ENCODE measurements at regions not wholly inside any gene's neighbourhood (a gene's known extent, or its start where the extent isn't known, plus 50 kb on each side); places are given as distances from the start of the nearest gene placed in this dataset.

DNA sequence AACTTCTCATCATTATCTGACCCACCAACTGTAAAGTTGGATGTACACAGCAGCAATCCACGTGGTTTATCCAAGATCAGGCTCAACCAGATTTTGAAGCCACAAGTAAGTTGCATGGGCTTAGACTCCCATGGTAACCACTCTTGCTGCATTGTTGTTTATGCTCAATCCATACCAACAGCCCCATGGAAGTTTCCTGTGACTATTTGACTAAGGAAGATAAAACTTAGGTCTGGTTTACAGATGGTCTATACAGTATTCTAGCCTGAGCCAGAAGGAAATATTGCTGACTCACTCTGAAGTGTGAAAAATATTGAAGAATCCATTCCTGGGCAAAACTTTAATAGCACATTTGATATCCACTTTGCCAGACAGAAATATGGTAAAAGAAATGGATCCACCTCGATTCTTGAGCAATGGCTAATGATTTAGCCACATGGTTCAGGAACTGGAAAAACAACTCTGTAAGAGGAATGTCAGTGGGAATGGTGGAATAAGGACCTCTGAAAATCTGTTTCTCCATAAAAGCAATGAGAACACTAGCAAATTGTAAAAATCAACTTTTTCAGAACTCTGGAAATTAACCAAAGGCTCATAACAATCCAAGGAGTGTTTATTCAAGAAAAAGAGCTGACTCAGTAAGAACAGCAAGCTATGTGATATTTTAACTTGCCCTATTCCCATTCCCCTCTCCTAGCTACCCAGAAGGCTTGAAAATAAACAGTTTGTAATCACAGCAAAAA lies 162.9 kb upstream of the STT3B start:
- TF ChIP-seq, protein P1, sequence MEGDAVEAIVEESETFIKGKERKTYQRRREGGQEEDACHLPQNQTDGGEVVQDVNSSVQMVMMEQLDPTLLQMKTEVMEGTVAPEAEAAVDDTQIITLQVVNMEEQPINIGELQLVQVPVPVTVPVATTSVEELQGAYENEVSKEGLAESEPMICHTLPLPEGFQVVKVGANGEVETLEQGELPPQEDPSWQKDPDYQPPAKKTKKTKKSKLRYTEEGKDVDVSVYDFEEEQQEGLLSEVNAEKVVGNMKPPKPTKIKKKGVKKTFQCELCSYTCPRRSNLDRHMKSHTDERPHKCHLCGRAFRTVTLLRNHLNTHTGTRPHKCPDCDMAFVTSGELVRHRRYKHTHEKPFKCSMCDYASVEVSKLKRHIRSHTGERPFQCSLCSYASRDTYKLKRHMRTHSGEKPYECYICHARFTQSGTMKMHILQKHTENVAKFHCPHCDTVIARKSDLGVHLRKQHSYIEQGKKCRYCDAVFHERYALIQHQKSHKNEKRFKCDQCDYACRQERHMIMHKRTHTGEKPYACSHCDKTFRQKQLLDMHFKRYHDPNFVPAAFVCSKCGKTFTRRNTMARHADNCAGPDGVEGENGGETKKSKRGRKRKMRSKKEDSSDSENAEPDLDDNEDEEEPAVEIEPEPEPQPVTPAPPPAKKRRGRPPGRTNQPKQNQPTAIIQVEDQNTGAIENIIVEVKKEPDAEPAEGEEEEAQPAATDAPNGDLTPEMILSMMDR (IDR thresholded peaks at IDR 0.05; ENCODE audit: low read depth, low read length) = no peak
- H3K4me3 ChIP-seq (ENCODE audit: low read depth, low read length) = no peak overlapping the region

DNA sequence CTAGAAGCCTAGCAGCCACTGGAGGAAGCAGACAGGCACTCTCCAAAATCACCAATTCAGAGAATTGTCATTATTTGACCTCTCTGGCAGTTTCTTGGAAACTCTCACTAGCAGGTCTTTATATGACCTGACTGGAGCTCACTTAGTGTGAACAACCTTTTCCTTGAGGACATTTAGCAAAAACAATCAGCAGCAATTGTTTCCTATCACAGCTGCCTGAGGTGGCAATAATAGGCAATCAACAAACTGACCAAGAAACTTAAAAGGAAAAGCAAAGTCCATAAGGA lies 162.4 kb upstream of the STT3B start:
- TF ChIP-seq, protein P1 (IDR thresholded peaks at IDR 0.05; ENCODE audit: low read depth, low read length) = no peak
- H3K4me3 ChIP-seq (ENCODE audit: low read depth, low read length) = no peak overlapping the region

DNA sequence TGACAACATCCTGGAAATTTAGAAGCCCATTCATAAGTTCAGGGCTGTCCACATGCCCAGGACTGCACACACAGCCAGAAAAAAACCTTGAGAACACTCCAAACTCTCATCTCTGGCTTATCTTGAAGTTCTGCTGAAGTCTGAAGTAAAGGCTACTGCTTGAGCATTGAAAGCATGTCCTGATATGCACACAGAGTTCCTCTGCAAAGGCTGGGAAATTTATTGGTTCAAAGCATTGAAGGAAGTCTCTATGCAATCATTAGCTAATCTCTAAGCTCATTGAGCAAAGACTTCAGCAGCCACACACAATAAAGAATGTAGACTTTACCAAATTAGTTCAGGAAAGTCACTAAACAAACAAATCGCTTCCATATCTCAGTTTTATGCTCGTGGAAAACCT lies 162.0 kb upstream of the STT3B start:
- H3K4me3 ChIP-seq (ENCODE audit: low read depth, low read length) = no peak overlapping the region
- TF ChIP-seq, protein P1 (IDR thresholded peaks at IDR 0.05; ENCODE audit: low read depth, low read length) = no peak

DNA sequence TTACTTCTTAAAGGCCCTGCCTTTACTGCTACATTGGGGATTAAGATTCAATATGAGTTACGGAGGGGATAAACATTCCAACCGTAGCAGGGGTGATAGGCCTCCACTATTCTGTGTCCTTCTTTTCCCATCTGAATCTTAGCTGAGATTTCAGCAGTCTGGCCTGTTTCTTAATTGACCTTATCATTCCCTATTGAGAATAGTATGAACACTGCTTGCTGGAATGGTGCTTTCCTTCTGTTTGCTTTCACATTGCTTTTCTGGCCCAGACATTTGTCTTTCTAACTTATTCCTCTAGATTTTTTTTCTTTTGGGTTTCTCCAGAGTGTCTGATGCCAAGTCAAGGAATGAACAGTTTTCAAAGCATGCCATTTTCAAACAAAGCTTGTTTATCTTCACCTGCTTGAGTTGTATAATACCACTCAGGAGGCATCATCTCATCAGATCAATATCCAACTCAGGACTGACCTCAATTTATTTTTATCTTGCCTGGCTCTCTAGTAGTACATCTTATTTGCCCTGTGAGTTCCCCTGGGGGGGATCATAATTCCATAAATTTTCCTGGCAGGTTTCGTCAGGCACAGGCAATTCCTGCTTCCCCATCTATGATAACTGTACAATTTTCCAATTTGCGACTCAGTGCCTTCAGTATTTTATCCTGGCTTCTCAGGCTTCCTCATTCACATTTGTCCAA lies 161.1 kb upstream of the STT3B start:
- H3K4me3 ChIP-seq (ENCODE audit: low read depth, low read length) = no peak overlapping the region
- TF ChIP-seq, protein P1 (IDR thresholded peaks at IDR 0.05; ENCODE audit: low read depth, low read length) = no peak

DNA sequence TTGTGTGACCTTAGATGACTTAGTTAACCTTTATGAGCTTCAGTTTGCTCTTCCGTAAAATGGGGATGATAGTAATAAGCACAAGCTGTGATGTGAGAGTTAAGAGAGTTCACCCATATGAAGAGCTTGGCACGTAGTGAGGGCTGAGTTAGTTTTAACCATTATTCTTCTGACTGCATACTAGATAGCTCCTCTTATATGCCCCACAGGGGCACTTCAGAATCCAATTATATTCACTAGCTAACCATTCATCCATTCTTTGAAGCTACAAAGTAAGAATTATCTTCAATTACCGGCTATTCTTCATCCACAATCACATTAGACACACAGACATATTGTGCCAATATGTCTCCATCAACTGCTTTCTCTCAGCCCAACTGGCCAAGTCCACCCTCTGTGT lies 159.0 kb upstream of the STT3B start:
- H3K4me3 ChIP-seq (ENCODE audit: low read depth, low read length) = no peak overlapping the region
- TF ChIP-seq, protein P1 (IDR thresholded peaks at IDR 0.05; ENCODE audit: low read depth, low read length) = no peak

DNA sequence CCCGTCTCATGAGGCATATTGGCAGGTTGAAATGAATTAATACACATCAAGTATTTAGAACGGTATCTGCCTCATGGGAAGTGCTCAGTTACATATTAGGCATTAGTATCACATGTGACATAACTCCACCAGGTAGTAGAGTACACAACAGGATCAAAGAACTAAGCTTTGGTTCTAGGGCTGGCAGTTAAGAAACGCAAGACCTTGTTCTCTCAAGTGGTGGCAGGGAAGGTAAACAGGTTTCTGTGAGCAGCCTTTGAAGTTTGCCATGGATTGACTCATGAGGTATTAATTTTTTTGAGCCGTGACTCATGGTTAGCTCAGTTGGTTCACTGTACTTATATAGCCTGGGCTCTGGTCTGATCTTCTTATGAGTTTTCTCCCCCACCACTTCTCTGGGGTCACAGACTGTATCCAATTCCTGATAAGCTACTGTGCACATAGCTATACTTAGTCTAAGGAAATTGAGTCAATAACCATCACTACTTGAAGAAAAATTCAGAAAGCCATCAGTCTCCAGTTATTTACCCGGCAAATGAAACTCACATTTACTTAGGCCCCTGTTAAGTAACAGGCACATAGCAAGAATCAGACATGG lies 155.6 kb upstream of the STT3B start:
- TF ChIP-seq, protein P1 (IDR thresholded peaks at IDR 0.05; ENCODE audit: low read depth, low read length) = no peak
- H3K4me3 ChIP-seq (ENCODE audit: low read depth, low read length) = no peak overlapping the region

DNA sequence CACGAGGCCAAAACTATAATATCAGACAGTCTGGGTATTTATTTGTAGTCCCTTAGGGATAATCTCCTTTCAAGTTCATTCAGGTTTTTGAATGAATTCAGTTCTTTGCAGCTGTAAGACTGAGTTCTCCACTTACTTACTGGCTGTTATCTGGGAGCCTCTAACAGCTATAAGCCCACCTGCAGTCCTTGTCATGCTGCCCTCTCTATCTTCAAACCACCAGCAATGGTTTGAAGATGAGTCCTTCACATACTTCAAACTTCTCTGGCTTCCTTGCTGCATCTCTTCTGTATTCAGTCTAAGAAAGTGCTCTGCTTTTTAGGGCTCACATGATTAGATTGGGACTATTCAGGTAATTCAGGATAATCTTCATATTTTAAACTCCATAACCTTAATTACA lies 154.5 kb upstream of the STT3B start:
- TF ChIP-seq, protein P1 (IDR thresholded peaks at IDR 0.05; ENCODE audit: low read depth, low read length) = no peak

More for the DNA sequence above, 154.5 kb upstream of the STT3B start:
- H3K4me3 ChIP-seq (ENCODE audit: low read depth, low read length) = no peak overlapping the region

Data from WI38 (cell line).